ENCODE measurements at regions not wholly inside any gene's neighbourhood (a gene's known extent, or its start where the extent isn't known, plus 50 kb on each side); places are given as distances from the start of the nearest gene placed in this dataset.

DNA sequence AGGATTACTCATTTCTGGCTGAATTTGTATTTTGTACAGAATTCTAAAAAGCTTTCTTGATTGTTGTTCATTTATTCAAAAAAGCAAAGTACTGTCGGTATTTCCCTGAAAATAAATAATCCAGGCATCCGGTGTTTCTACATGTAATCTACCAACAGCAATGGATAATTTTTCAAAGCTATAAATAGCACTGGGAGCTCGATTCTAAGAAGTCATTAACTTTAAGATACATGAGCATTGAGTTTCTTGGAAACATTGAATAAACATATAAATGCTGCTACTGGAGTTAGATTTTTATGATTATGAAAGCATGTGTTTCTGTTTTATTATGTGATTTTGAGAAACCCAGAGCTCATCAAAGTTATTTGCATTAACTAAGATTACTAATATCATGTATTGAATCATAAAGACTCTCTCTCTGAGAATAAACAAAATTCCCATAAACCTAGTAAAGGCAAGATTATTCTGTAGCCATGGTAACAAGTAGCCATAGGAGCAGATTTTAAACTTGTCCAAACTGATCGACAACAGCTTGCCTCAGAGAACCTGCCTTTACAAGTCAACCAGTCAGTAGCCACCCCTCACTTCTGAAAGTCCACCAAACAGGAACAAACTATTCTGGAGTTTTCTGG lies 197.0 kb downstream of the DRD1 start:
- TF ChIP-seq POLR2A (IDR thresholded peaks at IDR 0.05) = no peak
- TF ChIP-seq POLR2AphosphoS5 (IDR thresholded peaks at IDR 0.05) = no peak
- TF ChIP-seq, protein P1, sequence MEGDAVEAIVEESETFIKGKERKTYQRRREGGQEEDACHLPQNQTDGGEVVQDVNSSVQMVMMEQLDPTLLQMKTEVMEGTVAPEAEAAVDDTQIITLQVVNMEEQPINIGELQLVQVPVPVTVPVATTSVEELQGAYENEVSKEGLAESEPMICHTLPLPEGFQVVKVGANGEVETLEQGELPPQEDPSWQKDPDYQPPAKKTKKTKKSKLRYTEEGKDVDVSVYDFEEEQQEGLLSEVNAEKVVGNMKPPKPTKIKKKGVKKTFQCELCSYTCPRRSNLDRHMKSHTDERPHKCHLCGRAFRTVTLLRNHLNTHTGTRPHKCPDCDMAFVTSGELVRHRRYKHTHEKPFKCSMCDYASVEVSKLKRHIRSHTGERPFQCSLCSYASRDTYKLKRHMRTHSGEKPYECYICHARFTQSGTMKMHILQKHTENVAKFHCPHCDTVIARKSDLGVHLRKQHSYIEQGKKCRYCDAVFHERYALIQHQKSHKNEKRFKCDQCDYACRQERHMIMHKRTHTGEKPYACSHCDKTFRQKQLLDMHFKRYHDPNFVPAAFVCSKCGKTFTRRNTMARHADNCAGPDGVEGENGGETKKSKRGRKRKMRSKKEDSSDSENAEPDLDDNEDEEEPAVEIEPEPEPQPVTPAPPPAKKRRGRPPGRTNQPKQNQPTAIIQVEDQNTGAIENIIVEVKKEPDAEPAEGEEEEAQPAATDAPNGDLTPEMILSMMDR (IDR thresholded peaks at IDR 0.05) = no peak
- TF ChIP-seq EP300 (IDR thresholded peaks at IDR 0.05) = no peak

Measured in sigmoid colon (tissue), 4 donors.